Body of pancreas (tissue), 4 donors: ENCODE measurements at regions not wholly inside any gene's neighbourhood (a gene's known extent, or its start where the extent isn't known, plus 50 kb on each side); places are given as distances from the start of the nearest gene placed in this dataset.

Source experiments
- CTCF ChIP-seq, 7 experiments: fragments of 450-650 bp in 4 of 7; fragments of 200-600 bp in 3 of 7; sonication (generic) in 3 of 7; IDR thresholded peaks; one replicate each; pipeline ENCODE4 v1.5.1; 2016 to 2019; ENCODE audit warnings: antibody characterized with exemption in 7 of 7
- POLR2A ChIP-seq, 3 donors: fragments of 450-650 bp; IDR thresholded peaks; one replicate each; pipeline ENCODE4 v1.6.1; 2016; ENCODE audit warnings: antibody characterized with exemption in 3 of 3, mild to moderate bottlenecking in 2 of 3

GRCh38 chr6:125480571-125480970 is 178.8 kb upstream of the HDDC2 start:
- no peak for TF ChIP-seq POLR2A (IDR thresholded peaks at IDR 0.05)
- no peak for TF ChIP-seq CTCF (IDR thresholded peaks at IDR 0.05)
